Stimulated activated CD4-positive, alpha-beta T cell treated with anti-CD3 and anti-CD28 coated beads, Interleukin-2, amount 100 ng/mL, for 24 hours (primary cell): ENCODE measurements at regions not wholly inside any gene's neighbourhood (a gene's known extent, or its start where the extent isn't known, plus 50 kb on each side); places are given as distances from the start of the nearest gene placed in this dataset.

Experiments
- DNase-seq, 2 donors: peaks; one replicate each; pipeline ENCODE4 v3.0.0-alpha.2; 2020

DNA sequence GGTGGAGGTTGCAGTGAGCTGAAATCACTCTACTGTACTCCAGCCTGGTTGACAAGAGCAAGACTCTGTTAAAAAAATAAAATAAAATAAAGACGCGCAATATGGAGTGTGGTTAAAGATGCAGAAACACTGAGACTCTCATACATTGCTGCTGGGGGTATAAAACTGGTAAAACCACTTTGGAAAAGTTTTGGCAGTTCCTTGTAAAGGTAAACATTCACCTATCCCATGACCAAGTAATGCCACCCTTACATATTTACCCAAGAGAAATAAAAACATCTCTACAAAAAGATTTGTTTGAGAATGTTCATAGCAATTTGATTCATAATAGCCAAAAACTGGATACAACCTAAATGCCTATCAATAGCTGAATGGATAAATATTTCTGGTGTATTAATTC, 398.5 kb downstream of the PDCD6IP start:
- no peak for DNase-seq

DNA sequence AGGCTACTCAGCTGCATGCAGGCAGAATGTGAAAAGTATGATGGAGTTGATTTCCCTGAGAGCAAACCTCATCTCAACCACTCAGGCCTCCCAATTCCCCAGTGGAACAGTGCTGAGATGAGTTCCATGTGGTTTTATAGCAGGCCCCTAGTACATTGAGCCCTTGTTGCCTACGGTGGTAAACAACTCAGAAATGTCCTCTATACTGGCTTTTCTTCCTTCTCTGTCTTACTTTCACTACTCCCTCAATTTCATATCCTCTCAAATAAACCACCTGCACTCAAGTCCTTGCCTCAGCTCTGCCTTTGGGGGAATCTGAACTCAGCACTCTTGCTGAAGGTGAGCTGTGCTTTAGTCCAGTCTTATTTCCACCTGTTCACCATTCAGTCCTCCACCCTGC, 399.9 kb downstream of the PDCD6IP start:
- DNase-seq, result no peak

DNA sequence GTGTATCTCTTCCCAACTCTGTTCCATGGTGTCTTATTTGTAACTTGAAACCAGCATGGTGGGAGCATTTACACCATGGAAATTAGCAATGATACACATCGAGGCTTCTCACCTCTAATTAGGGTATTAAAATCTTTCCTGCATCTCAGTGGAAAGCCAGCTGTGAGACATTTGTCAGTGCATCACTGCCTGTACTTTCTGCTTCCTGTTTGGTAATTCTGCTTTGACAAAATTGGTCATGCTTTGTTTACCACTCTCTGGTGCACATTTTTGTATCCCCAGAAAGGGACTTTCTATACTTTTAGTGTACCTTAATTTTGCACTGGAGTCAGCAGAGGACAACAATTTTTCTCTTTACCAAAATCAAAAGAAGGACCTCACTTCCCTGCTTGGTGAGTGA, 402.1 kb downstream of the PDCD6IP start:
- no peak for DNase-seq

DNA sequence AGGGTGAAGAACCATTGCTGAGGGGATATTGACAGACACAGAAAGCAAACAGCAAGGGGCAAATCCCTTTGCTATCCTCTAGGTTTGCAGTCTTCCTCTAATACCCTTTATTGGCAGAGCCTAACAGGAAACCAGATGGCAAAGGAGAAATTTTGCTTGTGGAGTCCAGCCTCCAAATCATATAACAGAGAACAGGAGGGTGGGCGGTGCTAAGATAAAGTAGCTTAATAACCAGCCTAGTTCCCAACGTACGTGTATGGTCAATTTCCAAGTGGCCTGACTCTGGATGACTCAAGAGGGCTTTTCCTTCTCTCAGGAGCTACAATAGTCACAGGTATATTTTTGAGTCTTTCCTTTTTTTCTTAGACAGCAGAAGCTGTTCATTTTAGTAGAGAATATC, 404.5 kb downstream of the PDCD6IP start:
- no peak for DNase-seq

DNA sequence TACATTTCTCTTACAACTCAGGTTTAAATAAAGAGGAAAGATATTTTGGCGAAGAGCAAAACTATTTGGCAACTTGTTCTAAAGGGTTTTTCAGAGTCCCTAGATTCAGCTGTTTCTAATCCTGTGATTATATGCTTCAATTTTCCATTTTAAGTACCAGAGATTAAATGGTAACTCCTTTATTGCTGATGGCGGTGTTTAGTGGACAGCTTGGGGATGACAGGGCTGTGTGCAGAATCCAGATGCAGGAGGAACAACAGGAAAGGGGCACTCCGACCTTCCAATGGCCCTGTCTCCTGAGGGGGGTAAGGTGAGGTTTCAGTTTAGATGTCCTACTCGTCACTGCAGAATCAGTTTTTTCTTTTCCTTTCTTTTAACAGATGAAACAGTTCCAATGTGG, 405.0 kb downstream of the PDCD6IP start:
- DNase-seq, result no peak

DNA sequence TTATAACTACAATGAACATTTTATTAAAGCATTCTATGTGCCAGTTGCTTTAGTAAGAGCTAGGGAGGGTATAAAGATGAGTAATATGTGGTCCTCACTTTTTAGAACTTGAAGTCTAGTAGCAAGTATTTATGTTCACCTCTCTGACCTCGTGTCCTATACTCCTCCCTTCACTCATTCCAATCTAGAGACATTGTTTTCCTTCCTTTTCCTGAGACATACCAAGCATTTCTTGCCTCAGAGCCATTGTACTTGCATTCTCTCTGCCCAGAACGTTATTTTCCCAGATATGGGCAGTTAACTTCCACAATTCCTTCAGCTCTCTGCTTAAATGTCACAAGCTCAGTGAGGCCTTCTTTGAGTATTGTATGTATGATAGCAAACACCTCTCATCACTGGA, 408.6 kb downstream of the PDCD6IP start:
- DNase-seq, result no peak

DNA sequence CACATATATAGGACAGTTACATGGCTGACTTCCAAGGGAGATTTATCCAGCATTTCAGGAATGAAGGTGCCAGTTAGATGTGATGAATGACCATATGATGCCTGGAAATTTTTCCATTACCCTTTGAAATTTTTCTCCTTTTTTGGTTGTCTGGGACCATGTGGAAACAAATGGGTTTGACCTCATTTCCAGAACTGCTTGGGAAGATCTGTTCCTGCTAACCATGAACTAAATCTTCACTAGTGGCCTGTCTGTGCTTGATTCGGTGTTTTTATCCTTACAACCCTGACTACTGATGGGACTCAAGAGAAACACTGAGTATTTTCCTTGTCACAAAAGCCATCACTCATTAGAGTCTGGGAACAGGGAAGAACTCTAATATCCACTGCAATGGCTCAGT, 409.4 kb downstream of the PDCD6IP start:
- no peak for DNase-seq

DNA sequence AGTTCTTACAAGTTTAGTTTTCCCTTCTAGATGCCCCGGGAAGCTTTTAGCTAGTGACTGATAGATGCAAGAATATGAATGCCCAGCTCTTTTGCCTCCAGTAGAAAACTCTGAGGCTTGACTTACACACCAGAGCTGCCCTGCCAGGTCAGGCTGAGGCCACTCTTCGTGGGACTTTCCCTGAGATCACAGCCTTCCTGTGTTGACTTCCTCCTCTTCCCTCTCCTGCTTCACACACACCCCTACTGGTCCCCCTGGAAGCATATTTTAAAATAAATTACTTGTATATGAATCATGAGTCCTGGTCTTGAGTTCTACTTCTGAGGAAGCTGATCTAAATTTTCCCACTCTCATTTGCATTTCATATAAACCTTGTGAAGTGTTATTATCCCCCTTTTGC, 413.7 kb downstream of the PDCD6IP start:
- DNase-seq, result no peak

DNA sequence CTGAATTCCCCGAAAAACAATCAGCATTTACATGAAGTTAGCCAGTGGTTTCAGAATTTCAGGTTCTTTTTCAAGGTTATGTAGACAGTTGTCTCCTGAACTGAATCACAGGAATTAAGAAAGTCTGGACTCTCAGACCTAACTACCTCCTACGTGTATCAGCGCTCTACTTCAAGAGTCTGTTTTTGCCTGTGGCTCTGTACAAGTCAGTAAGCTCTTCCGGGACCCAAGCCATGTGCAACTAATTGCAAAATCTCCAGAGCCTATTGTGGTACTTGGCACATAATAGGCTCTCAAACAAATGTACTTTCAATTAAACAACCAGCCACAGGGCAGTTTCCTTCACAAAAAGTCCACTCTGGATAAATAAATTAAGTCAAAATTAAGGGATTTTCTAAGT, 414.2 kb downstream of the PDCD6IP start:
- no peak for DNase-seq

DNA sequence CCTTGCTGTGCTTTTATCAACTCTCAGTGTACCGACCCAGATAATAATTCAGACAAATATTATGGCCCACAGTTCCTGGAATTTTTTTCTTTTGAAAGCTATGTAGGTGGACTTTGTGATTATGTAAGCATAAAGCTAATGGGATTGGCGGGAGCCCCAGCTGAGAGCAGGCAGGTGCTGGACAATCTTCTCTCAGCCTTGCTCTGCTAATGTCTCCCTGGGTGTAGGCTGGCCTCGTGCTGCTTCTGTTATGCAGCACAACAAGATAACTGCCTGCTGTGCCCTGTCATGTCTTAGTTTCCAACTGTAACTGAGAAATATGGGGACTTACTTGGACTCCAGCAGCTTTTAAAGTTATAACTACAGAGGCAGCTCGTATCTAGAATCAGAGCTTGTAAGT, 415.0 kb downstream of the PDCD6IP start:
- DNase-seq, result no peak

DNA sequence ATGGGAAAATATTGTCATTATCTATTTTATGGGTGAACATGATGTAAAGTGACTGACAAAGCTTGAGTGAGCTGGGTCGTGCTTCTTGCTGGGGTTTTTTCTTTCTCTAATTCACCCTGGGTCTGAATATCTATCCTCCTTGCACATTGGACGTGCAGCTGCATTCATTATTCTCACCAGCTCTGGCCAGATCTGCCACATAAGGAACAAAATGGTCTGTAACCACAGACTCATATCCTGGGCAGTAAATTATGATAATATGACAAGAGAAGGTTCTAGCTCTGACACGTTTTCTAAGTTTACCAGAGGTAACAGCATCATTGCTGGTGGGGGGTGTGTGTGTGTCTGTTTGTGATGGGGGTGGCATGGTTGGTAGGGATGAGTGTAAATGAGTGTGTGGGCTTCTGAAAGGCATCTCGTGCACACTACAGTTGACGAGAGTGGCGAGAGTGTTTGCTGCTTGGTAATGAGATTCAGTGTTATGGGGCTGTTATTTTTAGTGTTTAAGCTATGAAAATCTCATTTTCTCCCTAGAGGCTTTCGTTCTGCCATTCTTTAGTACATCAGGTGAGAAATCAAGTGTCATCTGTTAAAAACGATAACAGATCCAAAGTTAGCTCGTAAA, 418.4 kb downstream of the PDCD6IP start:
- no peak for DNase-seq

DNA sequence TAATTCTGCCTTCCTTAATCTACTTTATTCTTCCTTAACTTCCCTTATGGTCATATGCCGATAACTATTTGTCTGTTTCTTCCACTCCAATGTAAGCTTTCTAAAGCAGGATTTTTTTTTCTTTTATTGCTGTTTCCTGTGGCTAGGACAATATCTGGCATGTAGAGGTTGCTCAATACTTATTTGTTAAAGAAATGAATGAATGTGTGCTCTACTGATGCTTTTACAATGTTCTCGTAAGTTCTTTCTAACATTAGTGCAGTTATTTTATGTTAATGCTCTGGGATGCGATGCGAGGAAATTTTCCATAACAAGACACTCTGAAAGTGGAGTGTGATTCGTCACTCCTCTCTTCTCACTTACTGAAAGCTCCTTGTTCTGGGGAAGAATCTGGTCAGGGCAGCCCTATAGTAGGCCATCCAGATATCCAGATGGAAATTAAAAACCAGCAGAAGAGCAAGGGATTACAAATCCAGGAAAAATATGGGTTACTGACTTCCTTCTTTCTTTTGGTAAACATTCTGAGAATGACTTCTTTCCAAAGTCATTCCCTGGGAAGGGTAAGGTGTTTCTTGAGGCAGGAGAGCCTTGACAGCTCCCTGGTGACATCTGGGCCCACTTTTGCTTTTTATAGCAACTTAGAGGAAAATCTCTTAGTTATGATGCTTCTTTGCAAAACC, 420.4 kb downstream of the PDCD6IP start:
- no peak for DNase-seq

DNA sequence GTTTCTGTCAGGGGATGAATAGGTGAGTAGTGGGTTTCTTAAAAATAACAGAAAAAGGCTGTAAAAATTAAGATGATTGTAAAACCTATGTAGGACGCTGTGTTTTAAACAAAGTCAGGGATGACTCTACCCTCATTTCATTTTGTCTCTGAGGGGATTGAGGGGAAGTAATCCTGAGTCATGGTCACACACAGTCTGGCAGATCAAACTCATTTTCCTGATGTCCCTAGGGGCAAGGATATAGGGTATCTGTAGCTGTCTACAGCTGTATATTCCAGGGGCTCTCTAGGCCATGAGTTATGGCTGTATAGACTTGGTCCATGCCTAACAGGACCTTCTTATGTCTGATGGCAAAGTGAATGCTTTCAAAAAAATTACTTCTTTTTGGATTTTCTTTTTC, 421.1 kb downstream of the PDCD6IP start:
- no peak for DNase-seq

DNA sequence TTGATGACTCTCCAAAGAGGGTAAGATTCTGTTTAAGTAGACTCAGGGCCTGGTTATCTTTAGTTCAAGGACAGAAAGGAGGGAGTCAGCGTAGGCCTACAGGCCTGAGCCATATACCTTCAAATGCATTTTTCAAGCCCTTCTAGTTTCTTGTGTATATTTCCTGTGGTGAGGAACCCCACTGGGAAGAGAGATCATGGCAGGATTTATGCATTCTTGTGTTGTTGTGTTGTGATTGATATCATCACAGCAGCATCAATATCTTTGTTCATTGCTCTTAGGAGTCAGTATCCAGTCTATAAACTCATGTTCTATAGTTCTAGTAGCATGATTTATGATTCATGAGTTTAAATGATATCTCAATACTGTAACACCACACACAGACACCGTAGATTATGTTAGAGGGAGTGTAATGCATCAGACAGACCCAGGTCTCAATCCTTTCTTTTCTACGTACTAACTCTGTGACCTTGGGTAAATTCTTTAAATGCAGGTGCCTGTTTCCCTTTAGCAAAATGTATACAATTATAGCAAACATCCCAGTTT, 427.5 kb downstream of the PDCD6IP start:
- DNase-seq, result no peak

DNA sequence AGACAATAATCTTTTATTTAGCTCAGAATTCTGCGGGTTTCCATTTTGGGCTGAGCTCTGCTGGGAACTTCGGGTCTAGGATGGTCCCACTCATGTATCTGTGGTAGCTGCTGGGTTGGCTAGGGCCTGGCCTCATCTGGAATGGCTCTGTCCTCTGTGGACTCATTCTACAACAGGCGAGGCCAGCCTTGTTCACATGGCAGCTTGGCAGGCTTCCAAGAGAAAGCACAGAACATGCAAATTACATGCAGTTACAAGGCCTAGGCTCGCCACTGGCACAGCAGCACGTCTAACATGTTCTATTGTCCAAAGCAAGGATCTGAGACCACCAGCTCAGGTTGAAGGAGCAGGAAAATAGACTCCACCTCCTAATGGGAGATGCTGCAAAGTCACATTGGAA, 431.4 kb downstream of the PDCD6IP start:
- no peak for DNase-seq

DNA sequence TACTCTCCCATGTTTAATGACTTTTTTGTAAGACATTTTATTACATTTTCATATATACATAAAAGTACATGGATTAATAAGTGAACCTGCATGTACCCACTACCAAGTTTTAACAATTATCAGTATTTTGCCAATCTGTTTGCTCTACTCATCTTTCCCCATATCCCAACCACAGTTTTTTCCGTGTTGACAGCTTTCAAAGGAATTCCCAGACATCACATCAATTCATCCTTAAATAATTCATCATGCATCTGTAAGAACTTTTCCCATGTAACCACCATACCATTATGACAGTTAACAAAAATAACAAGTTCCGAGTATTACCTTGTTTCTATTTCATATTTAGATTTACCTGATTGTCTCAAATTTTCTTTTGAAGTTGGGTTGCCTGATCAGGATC, 436.7 kb downstream of the PDCD6IP start:
- no peak for DNase-seq

DNA sequence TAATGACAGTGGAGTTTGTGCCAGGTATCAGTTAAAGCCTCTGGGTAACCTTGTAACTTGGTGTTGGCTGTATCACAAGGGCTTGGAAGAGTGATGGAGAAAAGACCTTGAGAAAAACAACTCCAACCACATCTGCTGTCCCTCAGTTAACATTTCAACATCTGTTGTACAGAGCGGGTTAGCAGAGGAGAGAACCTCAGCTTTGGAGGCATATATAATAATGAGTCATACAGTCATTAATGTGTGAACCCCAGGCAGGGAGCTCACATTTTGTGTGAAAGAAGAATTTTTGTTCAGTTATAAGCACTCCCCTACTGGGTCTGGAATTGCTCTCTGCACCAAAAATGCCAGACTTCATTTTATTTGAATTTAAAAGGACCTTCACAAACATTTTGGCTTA, 439.5 kb downstream of the PDCD6IP start:
- DNase-seq, result no peak

DNA sequence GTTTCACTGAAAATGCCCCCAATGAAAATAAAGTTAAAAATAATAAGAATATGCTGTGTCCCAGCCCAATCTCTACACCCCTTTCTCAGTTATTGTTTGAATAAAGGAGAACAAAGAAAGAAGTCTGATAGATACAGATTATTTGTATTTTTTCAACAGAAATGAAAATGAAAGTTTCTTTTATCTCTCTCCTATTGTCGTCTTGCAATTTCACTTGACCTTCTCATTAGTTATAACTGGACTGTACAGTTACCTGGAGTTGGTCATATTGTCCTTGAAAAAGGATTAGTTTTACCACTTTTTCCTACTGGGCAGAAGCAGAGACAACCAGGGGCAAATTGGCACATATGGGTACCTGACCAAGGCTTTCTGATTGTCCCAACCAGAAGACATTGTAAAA, 440.0 kb downstream of the PDCD6IP start:
- no peak for DNase-seq

DNA sequence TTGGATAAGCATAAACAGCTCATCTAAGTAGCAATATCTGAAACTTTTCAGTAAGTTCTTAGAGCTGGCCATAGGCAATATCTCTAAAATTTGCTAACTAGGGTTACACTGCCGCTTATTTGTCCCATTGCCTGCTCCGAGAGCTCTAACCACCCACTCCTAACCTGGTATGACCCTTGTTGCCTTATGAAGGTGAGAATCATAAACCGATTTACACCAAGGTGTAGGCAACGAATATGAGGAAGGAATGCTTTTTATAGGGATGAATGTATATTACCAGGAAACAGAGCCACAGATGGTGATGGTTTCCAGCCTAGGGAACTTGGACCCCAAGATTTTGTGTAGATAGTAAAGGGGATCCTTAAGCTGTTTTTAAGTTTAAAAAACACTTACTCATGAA, 440.9 kb downstream of the PDCD6IP start:
- DNase-seq, result no peak

DNA sequence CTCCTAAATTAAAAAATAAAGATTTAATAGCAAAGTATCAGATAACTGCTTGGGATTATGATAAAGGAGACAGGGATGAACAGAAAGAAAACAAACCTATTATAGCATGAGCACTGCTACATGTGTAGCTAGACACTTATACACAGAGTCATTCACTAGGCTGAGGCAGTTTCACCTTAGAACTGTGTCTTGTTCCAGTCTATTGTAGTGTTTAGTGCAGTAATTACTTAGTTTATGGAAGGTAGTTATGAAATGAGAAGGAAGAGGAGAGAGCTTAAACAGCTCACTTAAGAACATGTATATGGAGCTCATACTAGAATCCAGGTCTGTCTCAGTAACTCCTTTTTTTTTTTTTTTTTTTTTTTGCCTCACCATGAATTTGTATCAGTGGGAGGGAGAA, 441.4 kb downstream of the PDCD6IP start:
- no peak for DNase-seq

DNA sequence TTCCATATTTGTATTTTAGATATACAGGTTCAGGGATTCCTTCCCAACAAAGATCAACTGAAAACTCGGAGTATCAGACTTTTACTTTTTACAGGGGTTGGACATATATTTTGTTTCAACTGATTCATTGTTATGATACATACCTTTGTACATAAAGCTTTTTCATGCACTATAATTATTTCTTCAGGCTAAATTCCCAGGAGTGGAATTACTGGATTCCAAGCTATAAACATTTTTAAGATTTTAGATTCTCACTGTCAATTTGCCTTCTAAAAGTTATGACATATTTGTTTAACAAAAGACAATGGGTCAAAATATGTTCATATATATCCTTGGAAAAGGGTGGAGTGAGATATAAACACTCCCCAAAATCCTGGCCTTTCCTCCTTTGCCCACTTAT, 449.0 kb downstream of the PDCD6IP start:
- no peak for DNase-seq

DNA sequence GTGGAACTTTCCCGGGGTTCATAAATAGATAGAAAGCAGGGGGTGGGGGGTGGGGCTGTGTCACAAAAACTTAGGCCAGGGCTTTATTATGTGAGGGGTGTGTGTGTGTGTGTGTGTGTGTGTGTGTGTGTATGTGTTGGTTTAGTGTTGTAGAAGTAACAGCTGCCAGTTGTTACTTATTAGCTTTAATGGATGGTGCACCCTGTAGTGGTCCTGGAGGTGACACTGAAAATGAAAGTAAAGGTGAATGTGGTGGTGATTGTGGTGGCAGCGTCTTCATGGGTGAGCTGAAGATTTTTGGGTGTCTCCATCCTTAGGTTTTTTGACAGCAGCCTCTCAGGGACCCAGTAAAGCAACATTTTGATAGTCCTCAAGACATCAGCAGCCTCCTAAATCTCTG, 449.9 kb downstream of the PDCD6IP start:
- DNase-seq, result no peak

DNA sequence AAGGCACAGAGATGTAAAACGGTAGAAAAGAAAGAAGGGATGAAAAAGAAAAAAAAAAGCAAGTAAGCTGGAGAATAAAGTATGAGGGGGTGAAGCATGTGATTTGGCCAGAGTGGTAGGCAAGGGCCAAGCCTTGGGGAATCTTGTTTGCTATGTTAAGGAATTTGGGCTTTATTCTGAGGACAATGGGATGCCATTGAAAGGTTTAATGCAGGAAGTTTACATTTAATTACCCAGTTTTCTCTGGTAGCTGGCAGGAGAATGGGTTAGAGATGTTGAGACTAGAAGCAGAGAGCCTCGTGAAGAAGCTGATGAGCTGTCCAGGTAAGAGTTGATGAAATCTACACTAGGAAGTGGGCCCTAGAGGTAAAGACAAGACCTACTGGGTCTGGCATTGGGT, 455.9 kb downstream of the PDCD6IP start:
- DNase-seq, result no peak

DNA sequence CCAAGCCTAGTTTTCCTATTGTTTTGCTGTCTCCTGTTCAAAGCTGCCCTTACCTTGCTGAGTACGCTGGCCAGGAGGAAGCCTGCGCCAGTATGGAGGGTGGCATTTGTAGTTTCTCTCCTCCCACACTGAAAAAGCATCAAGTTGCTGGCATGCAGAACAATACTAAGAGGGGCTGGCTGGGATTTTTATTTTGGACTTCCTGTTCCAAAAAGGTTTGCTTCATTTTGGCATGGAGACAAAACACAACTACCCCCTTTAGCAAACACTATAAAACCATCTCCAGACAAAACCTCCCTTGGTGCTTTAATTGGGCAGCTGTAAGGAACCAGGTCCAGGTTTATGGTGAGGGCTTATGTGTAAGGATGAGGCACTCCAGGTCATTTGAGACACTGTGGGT, 457.6 kb downstream of the PDCD6IP start:
- DNase-seq, result no peak

DNA sequence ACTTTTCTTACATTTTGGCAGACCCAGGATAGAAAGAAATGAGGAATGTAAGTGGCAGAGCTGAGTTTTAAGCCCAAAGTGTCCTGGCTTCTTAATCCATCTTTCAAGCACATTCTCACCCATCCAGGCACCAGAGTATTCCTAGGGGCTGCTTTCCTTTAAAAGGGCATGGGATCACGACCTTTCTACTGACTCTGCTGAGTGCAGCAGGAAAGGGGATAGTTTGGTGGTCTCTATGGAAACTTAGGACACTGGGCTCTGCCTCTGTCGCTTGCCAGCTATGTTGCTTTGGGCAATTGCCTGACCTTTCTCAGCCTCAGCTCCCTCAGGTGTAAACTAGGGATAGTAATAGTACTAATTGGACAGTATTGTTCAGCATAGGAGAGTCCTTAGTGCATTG, 458.4 kb downstream of the PDCD6IP start:
- DNase-seq, result no peak
